K562 (cell line): ENCODE measurements at regions not wholly inside any gene's neighbourhood (a gene's known extent, or its start where the extent isn't known, plus 50 kb on each side); places are given as distances from the start of the nearest gene placed in this dataset.
"Not testable (repeated sequence)": the region's sequence is repeated elsewhere in the genome, so short reads cannot be mapped to it uniquely, and the experiment has no call there.

Experiments used
- ATAC-seq: fragments of 200-7000 bp; cut with Tn5 transposase; 3 replicates; pipeline ENCODE4 v1.9.1; 2020; ENCODE audit warnings: moderate library complexity
- BruUV-seq: library from RNA; stranded (reverse); fragments of 400-500 nt; replicated peaks from 2 replicates; lab custom pipeline; 2021; lab: Mats Ljungman, UMichigan
- CTCF ChIA-PET: fragments of 300-600 bp; formaldehyde crosslinking; extraction: SDS; loops from one replicate; lab custom pipeline; 2021; ENCODE audit warnings: low intra/inter-chr PET ratio; lab: Yijun Ruan, JAX
- POLR2A ChIA-PET: fragments of 300-600, 350-650 bp; sonication (Branson Sonifier 250); formaldehyde crosslinking; extraction: SDS; loops from one replicate; lab custom pipeline; 2021; ENCODE audit warnings: antibody characterized with exemption, inconsistent platforms; lab: Yijun Ruan, JAX
- DNase-seq, 4 experiments: peaks; one replicate each; pipeline versions ENCODE4 v3.0.0 to v3.0.0-alpha.2; 2011 to 2018; ENCODE audit warnings: low spot score in 3 of 4, mixed read lengths in 3 of 4; ENCODE audit errors: extremely low read depth in 1 of 4
- FAIRE-seq: peaks from 2 replicates; lab custom pipeline; 2011; peaks lifted over from hg19 to GRCh38; lab: Jason Lieb, UNC
- H2AFZ ChIP-seq: 2 replicates; pipeline ENCODE4 v1.6.0; 2011; ENCODE audit warnings: low read depth, low read length, control low read depth, inconsistent platforms
- H3K27ac ChIP-seq: fragments of 200-600 bp; 3 replicates; pipeline ENCODE4 v1.8.0; 2011; ENCODE audit warnings: low read depth, mild to moderate bottlenecking, control low read depth, inconsistent platforms, low read length, moderate library complexity, mixed read lengths; ENCODE audit errors: extremely low read depth
- H3K27me3 ChIP-seq, 2 experiments: fragments of 300-600 bp in 1 of 2; 2 replicates in 1 of 2; 3 replicates in 1 of 2; pipeline versions ENCODE4 v1.6.0 to v1.8.0; 2011; ENCODE audit warnings: inconsistent platforms in 2 of 2, low read length in 2 of 2, mild to moderate bottlenecking in 1 of 2, mixed read lengths in 1 of 2, moderate library complexity in 1 of 2; ENCODE audit not compliant: control insufficient read depth in 2 of 2, insufficient read depth in 2 of 2
- H3K36me3 ChIP-seq: fragments of 300-600 bp; 3 replicates; pipeline ENCODE4 v1.8.0; 2011; ENCODE audit warnings: mild to moderate bottlenecking, low read length, inconsistent platforms; ENCODE audit not compliant: control insufficient read depth, insufficient read depth
- H3K4me1 ChIP-seq, 2 experiments: fragments of 200-600 bp in 1 of 2; replicated peaks in 1 of 2; 2 replicates in 1 of 2; 3 replicates in 1 of 2; pipeline versions ENCODE4 v1.5.1 to v1.8.0; 2011; ENCODE audit warnings: inconsistent platforms in 2 of 2, low read length in 2 of 2, mild to moderate bottlenecking in 1 of 2, mixed read lengths in 1 of 2, moderate library complexity in 1 of 2; ENCODE audit not compliant: control insufficient read depth in 2 of 2, insufficient read depth in 2 of 2
- H3K4me2 ChIP-seq: 2 replicates; pipeline ENCODE4 v1.6.1; 2011; ENCODE audit warnings: low read length, control low read depth, inconsistent platforms, mixed read lengths; ENCODE audit not compliant: insufficient read depth
- H3K4me3 ChIP-seq: fragments of 200-600 bp; sonication (generic), shearing (Covaris generic); 2 replicates; pipeline ENCODE4 v1.5.1; 2016; ENCODE audit warnings: control low read depth, inconsistent platforms
- H3K79me2 ChIP-seq: fragments of 200-600 bp; 3 replicates; pipeline ENCODE4 v1.8.0; 2011; ENCODE audit warnings: low read length, inconsistent platforms; ENCODE audit not compliant: control insufficient read depth, insufficient read depth
- H3K9ac ChIP-seq, 2 experiments: 2 replicates each; pipeline versions ENCODE4 v1.6.0 to v1.6.1; 2011; ENCODE audit warnings: low read depth in 2 of 2, low read length in 2 of 2, control low read depth in 1 of 2, inconsistent platforms in 1 of 2, mild to moderate bottlenecking in 1 of 2, mixed read lengths in 1 of 2; ENCODE audit not compliant: insufficient read depth in 1 of 2
- H3K9me1 ChIP-seq: one replicate; pipeline ENCODE4 v1.6.0; 2011; ENCODE audit warnings: inconsistent platforms, mild to moderate bottlenecking, low read length, moderate library complexity; ENCODE audit not compliant: control insufficient read depth, insufficient read depth
- H3K9me3 ChIP-seq: replicated peaks from 2 replicates; pipeline ENCODE4 v1.5.1; 2011; ENCODE audit warnings: low read depth, low read length, inconsistent platforms; ENCODE audit not compliant: control insufficient read depth, insufficient read depth
- H4K20me1 ChIP-seq: replicated peaks from 2 replicates; pipeline ENCODE4 v1.6.1; 2011; ENCODE audit warnings: low read length, inconsistent platforms, mixed read lengths; ENCODE audit not compliant: control insufficient read depth, insufficient read depth
- EGR1 ChIP-seq: fragments of 450-650 bp; conservative IDR thresholded peaks from 2 replicates; pipeline ENCODE4 v1.6.1; 2017; ENCODE audit warnings: mild to moderate bottlenecking
- WGBS: fragments of 100-300 bp; shearing (Covaris generic); methylation state at CpG from one replicate; pipeline ENCODE4 v1.1.6; 2016; ENCODE audit warnings: low coverage, mixed read lengths; ENCODE audit not compliant: insufficient coverage; ENCODE audit errors: missing lambda C conversion rate; 5-methylcytosine and 5-hydroxymethylcytosine counted together
- in situ Hi-C: fragments of 300-500 bp; cut with MboI; formaldehyde crosslinking; loops from 4 replicates; pipeline ENCODE4 v1.15.0; 2018; ENCODE audit warnings: inconsistent platforms, mixed read lengths
- intact Hi-C: fragments of 100-400 bp; cut with micrococcal nuclease; formaldehyde crosslinking; loops from 2 replicates; pipeline ENCODE4 v1.14.2; 2022

- in situ Hi-C loops, CTCF ChIA-PET, H3K36me3 ChIP-seq, FAIRE-seq, H3K27me3 ChIP-seq, H4K20me1 ChIP-seq, DNase-seq: not testable (repeated sequence)
- WGBS = no CpG with 5 or more reads among the region's 1 CpG
- TF ChIP-seq EGR1 = 0 out of 2 replicates have a peak, but pooled peaks have one; percentile 13
- TF ChIP-seq, all 486 proteins: peak for 1; not testable (repeated sequence) for 485
- intact Hi-C loops, H3K4me1 ChIP-seq, H3K9me1 ChIP-seq, POLR2A ChIA-PET, ATAC-seq, BruUV-seq, H3K4me2 ChIP-seq, H2AFZ ChIP-seq, H3K9ac ChIP-seq, H3K79me2 ChIP-seq, H3K27ac ChIP-seq, H3K9me3 ChIP-seq, H3K4me3 ChIP-seq: not testable (repeated sequence)
Measured at GRCh38 chr1:121054928-121055327, 129.2 kb downstream of the FAM72B start.

GRCh38 chr1:121066925-121067324, 117.2 kb downstream of the FAM72B start:
- H3K36me3 ChIP-seq, H3K9me3 ChIP-seq, POLR2A ChIA-PET, H3K9me1 ChIP-seq, CTCF ChIA-PET, H3K4me2 ChIP-seq, H3K4me1 ChIP-seq, H3K27ac ChIP-seq, DNase-seq, H3K27me3 ChIP-seq, H4K20me1 ChIP-seq, FAIRE-seq, H3K79me2 ChIP-seq, in situ Hi-C loops, H2AFZ ChIP-seq, BruUV-seq, intact Hi-C loops, H3K9ac ChIP-seq, H3K4me3 ChIP-seq, ATAC-seq: not testable (repeated sequence)
- no CpG with 5 or more reads among the region's 1 CpG for WGBS

- H3K4me1 ChIP-seq, FAIRE-seq, ATAC-seq, H3K9me3 ChIP-seq, H3K4me2 ChIP-seq, intact Hi-C loops, POLR2A ChIA-PET, BruUV-seq, H3K79me2 ChIP-seq, H3K36me3 ChIP-seq, CTCF ChIA-PET, in situ Hi-C loops, H3K27me3 ChIP-seq, H4K20me1 ChIP-seq, H2AFZ ChIP-seq, H3K9me1 ChIP-seq, DNase-seq, H3K9ac ChIP-seq, H3K27ac ChIP-seq, H3K4me3 ChIP-seq: not testable (repeated sequence)
- whole genome bisulfite sequencing = no CpG with 5 or more reads among the region's 1 CpG
Measured at GRCh38 chr1:121068738-121069499, 115.2 kb downstream of the FAM72B start.

DNA sequence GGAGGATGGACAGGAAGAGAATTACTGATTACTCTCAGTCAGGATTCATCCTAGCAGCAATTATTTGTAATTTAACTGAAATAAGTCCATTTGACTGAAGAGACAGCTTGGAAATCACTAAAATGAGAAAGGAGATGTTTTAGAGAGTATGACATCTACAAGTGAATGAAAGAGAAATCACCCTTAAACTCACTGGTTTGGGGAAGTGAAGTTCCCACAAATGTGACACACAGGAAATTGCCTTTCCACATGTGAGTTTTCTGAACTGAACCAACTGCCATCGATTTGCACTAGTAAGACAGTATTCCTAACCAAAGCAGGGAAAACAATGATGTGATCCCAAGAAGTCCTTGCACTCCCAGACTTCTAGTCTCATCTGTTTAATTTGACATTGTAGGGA, 110.3 kb downstream of the FAM72B start:
- in situ Hi-C loops, intact Hi-C loops, H3K4me2 ChIP-seq, H3K27ac ChIP-seq, H3K9me3 ChIP-seq, H3K4me3 ChIP-seq, POLR2A ChIA-PET, H3K79me2 ChIP-seq, H2AFZ ChIP-seq, FAIRE-seq, BruUV-seq, H4K20me1 ChIP-seq, DNase-seq, H3K9ac ChIP-seq, H3K4me1 ChIP-seq, ATAC-seq, H3K36me3 ChIP-seq, H3K9me1 ChIP-seq, H3K27me3 ChIP-seq, CTCF ChIA-PET: not testable (repeated sequence)
- WGBS = no CpG with 5 or more reads among the region's 1 CpG
